GM12878 (cell line): ENCODE measurements at regions not wholly inside any gene's neighbourhood (a gene's known extent, or its start where the extent isn't known, plus 50 kb on each side); places are given as distances from the start of the nearest gene placed in this dataset.
"Not testable (repeated sequence)": the region's sequence is repeated elsewhere in the genome, so short reads cannot be mapped to it uniquely, and the experiment has no call there.

ENCODE experiments used
- ATAC-seq: fragments of 200-7000 bp; cut with Tn5 transposase; 3 replicates; pipeline ENCODE4 v1.9.1; 2020; ENCODE audit warnings: mild to moderate bottlenecking, moderate library complexity
- BruUV-seq: library from RNA; stranded (reverse); fragments of 400-500 nt; replicated peaks from 2 replicates; lab custom pipeline; 2021; lab: Mats Ljungman, UMichigan
- CTCF ChIA-PET: fragments of 300-600 bp; sonication (Branson Sonifier 250); formaldehyde crosslinking; extraction: SDS; loops from one replicate; lab custom pipeline; 2021; ENCODE audit warnings: inconsistent platforms; lab: Yijun Ruan, JAX
- POLR2A ChIA-PET: fragments of 350-600 bp; formaldehyde crosslinking; extraction: SDS; loops from one replicate; lab custom pipeline; 2021; ENCODE audit warnings: inconsistent platforms; lab: Charles Lee
- RAD21 ChIA-PET: fragments of 300-600 bp; sonication (Branson Sonifier 250); formaldehyde crosslinking; loops from one replicate; lab custom pipeline; 2023; ENCODE audit warnings: antibody characterized with exemption; ENCODE audit not compliant: unreplicated experiment; lab: Charles Lee
- SMC1A ChIA-PET: fragments of 300-600 bp; sonication (Branson Sonifier 250); formaldehyde crosslinking; loops from one replicate; lab custom pipeline; 2023; ENCODE audit not compliant: unreplicated experiment, uncharacterized antibody; lab: Charles Lee
- DNase-seq: peaks from one replicate; pipeline ENCODE4 v3.0.0-alpha.2; 2011; ENCODE audit warnings: low read depth, low spot score
- FAIRE-seq: peaks from 3 replicates; lab custom pipeline; 2011; peaks lifted over from hg19 to GRCh38; lab: Jason Lieb, UNC
- H2AFZ ChIP-seq: 2 replicates; pipeline ENCODE4 v1.6.0; 2011; ENCODE audit warnings: low read depth, low read length, control low read depth; ENCODE audit not compliant: control insufficient read depth
- H3K27ac ChIP-seq: 2 replicates; pipeline ENCODE4 v1.5.1; 2011; ENCODE audit warnings: control low read depth; ENCODE audit not compliant: control insufficient read depth, insufficient read depth
- H3K27me3 ChIP-seq, 2 experiments: replicated peaks in 1 of 2; 2 replicates each; pipeline versions ENCODE4 v1.6.0 to v1.6.1; 2011; ENCODE audit warnings: low read length in 1 of 2; ENCODE audit not compliant: control insufficient read depth in 2 of 2, insufficient read depth in 2 of 2
- H3K36me3 ChIP-seq, 2 experiments: 2 replicates each; pipeline ENCODE4 v1.5.1; 2011; ENCODE audit warnings: low read length in 1 of 2; ENCODE audit not compliant: control insufficient read depth in 2 of 2, insufficient read depth in 2 of 2
- H3K4me1 ChIP-seq: 2 replicates; pipeline ENCODE4 v1.6.1; 2011; ENCODE audit warnings: mild to moderate bottlenecking, low read length, moderate library complexity, mixed read lengths; ENCODE audit not compliant: control insufficient read depth, insufficient read depth
- H3K4me2 ChIP-seq: 2 replicates; pipeline ENCODE4 v1.6.0; 2011; ENCODE audit warnings: control low read depth; ENCODE audit not compliant: control insufficient read depth, insufficient read depth
- H3K4me3 ChIP-seq: fragments of 200-600 bp; sonication (generic); 2 replicates; pipeline ENCODE4 v1.5.1; 2016
- H3K79me2 ChIP-seq: 2 replicates; pipeline ENCODE4 v1.6.0; 2011; ENCODE audit warnings: low read length; ENCODE audit not compliant: control insufficient read depth, insufficient read depth
- H3K9ac ChIP-seq: 2 replicates; pipeline ENCODE4 v1.8.0; 2011; ENCODE audit warnings: low read length, control low read depth, mixed read lengths; ENCODE audit not compliant: control insufficient read depth, insufficient read depth
- H3K9me3 ChIP-seq: replicated peaks from 3 replicates; pipeline ENCODE4 v1.5.1; 2011; ENCODE audit warnings: mild to moderate bottlenecking, low read length; ENCODE audit not compliant: control insufficient read depth, insufficient read depth
- H4K20me1 ChIP-seq: 2 replicates; pipeline ENCODE4 v1.6.0; 2011; ENCODE audit not compliant: control insufficient read depth, insufficient read depth
- ATF2 ChIP-seq: IDR thresholded peaks from 2 replicates; pipeline ENCODE4 v1.6.1; 2012; ENCODE audit warnings: low read length, inconsistent platforms
- BCL11A ChIP-seq: IDR thresholded peaks from 2 replicates; pipeline ENCODE4 v1.6.1; 2011; ENCODE audit warnings: low read depth, low read length
- BHLHE40 ChIP-seq, 2 experiments: fragments of 450-650 bp in 1 of 2; IDR thresholded peaks; 2 replicates each; pipeline ENCODE4 v1.6.1; 2011 to 2017; ENCODE audit warnings: low read depth in 2 of 2, borderline replicate concordance in 1 of 2, improper control_type of control experiment in 1 of 2, low read length in 1 of 2, mild to moderate bottlenecking in 1 of 2
- CREM ChIP-seq: IDR thresholded peaks from 2 replicates; pipeline ENCODE4 v1.6.1; 2014; ENCODE audit warnings: antibody characterized with exemption, low read depth
- EED ChIP-seq: sonication (generic); IDR thresholded peaks from 2 replicates; pipeline ENCODE4 v1.6.1; 2016; ENCODE audit warnings: antibody characterized with exemption, low read depth
- EP300 ChIP-seq, 2 experiments: fragments of 150-350 bp in 1 of 2; IDR thresholded peaks; 2 replicates each; pipeline ENCODE4 v1.6.1; 2011 to 2012; ENCODE audit warnings: low read depth in 2 of 2, low read length in 2 of 2, borderline replicate concordance in 1 of 2, improper control_type of control experiment in 1 of 2, inconsistent platforms in 1 of 2; ENCODE audit not compliant: control insufficient read depth in 1 of 2
- ETV6 ChIP-seq, 2 experiments: fragments of 450-650 bp in 1 of 2; IDR thresholded peaks in 1 of 2; conservative IDR thresholded peaks in 1 of 2; 2 replicates each; pipeline ENCODE4 v1.6.1; 2014; ENCODE audit warnings: antibody characterized with exemption in 1 of 2, borderline replicate concordance in 1 of 2, low read depth in 1 of 2, mild to moderate bottlenecking in 1 of 2, moderate library complexity in 1 of 2
- FOXM1 ChIP-seq: IDR thresholded peaks from 2 replicates; pipeline ENCODE4 v1.6.1; 2012; ENCODE audit warnings: low read depth, mild to moderate bottlenecking, inconsistent platforms, low read length, moderate library complexity
- GABPA ChIP-seq: IDR thresholded peaks from 2 replicates; pipeline ENCODE4 v1.6.1; 2014; ENCODE audit warnings: antibody characterized with exemption, low read depth, mild to moderate bottlenecking, inconsistent platforms
- IRF4 ChIP-seq: IDR thresholded peaks from 2 replicates; pipeline ENCODE4 v1.6.1; 2011; ENCODE audit warnings: low read depth, low read length
- JUNB ChIP-seq: IDR thresholded peaks from 2 replicates; pipeline ENCODE4 v1.6.1; 2016; ENCODE audit warnings: antibody characterized with exemption, mild to moderate bottlenecking
- JUND ChIP-seq: IDR thresholded peaks from 2 replicates; pipeline ENCODE4 v1.6.1; 2012; ENCODE audit warnings: low read depth, mild to moderate bottlenecking, low read length, improper control_type of control experiment, moderate library complexity
- MYB ChIP-seq: fragments of 150-350 bp; IDR thresholded peaks from 2 replicates; pipeline ENCODE4 v1.6.1; 2014; ENCODE audit warnings: mild to moderate bottlenecking, low read depth, low read length, borderline replicate concordance
- NFIC ChIP-seq: IDR thresholded peaks from 2 replicates; pipeline ENCODE4 v1.6.1; 2012; ENCODE audit warnings: low read depth, mild to moderate bottlenecking, inconsistent platforms, low read length, moderate library complexity
- PAX5 ChIP-seq: IDR thresholded peaks from 2 replicates; pipeline ENCODE4 v1.6.1; 2011; ENCODE audit warnings: low read depth, low read length, borderline replicate concordance
- RUNX3 ChIP-seq: IDR thresholded peaks from 2 replicates; pipeline ENCODE4 v1.6.1; 2012; ENCODE audit warnings: low read length, inconsistent platforms
- SP1 ChIP-seq: IDR thresholded peaks from one replicate; pipeline ENCODE4 v1.6.1; 2011; ENCODE audit warnings: low read depth, low read length
- SRF ChIP-seq, 2 experiments: IDR thresholded peaks; 2 replicates each; pipeline ENCODE4 v1.6.1; 2011; ENCODE audit warnings: low read depth in 2 of 2, low read length in 2 of 2, mild to moderate bottlenecking in 1 of 2, moderate library complexity in 1 of 2
- ZBED1 ChIP-seq: IDR thresholded peaks from 2 replicates; pipeline ENCODE4 v1.6.1; 2016; ENCODE audit warnings: borderline replicate concordance
- WGBS: methylation state at CpG from one replicate; pipeline ENCODE4 v1.1.6; 2016; ENCODE audit warnings: low lambda C conversion rate; ENCODE audit not compliant: insufficient replicate concordance, insufficient coverage; ENCODE audit errors: missing lambda C conversion rate; 5-methylcytosine and 5-hydroxymethylcytosine counted together
- in situ Hi-C: fragments of 300-500 bp; cut with MboI; formaldehyde crosslinking; loops from 9 replicates; pipeline ENCODE4 v1.14.3; 2018; ENCODE audit warnings: mixed read lengths
- intact Hi-C: fragments of 100-400 bp; cut with micrococcal nuclease; formaldehyde crosslinking; loops from one replicate; pipeline ENCODE4 v1.14.2; 2022; ENCODE audit not compliant: unreplicated experiment

GRCh38 chr9:64870594-64870993, 414.4 kb downstream of the FOXD4L5 start:
- in situ Hi-C loops, H2AFZ ChIP-seq, H3K27me3 ChIP-seq, H4K20me1 ChIP-seq, H3K27ac ChIP-seq, BruUV-seq, POLR2A ChIA-PET, RAD21 ChIA-PET, H3K4me1 ChIP-seq, SMC1A ChIA-PET, H3K4me2 ChIP-seq, H3K9ac ChIP-seq, H3K79me2 ChIP-seq, intact Hi-C loops, H3K36me3 ChIP-seq, CTCF ChIA-PET, H3K4me3 ChIP-seq, H3K9me3 ChIP-seq: not testable (repeated sequence)
- FAIRE-seq (peak; percentile 57), ATAC-seq (peak; percentile 46; the same call in 2 of the 3 replicates), DNase-seq (peak; percentile 86)
- TF ChIP-seq SP1 (peak; percentile 18), MYB (0 out of 2 replicates have a peak, but pooled peaks have one; percentile 44), BCL11A (peak; percentile 56), JUND (0 out of 2 replicates have a peak, but pooled peaks have one; percentile 40), EP300 (IDR thresholded peaks at IDR 0.05; ENCODE audit: borderline replicate concordance in 1 of 2, control insufficient read depth in 1 of 2, low read depth in 2 of 2, low read length in 2 of 2) (peak; percentile 51 to 55; a peak in 2 of 4 replicates), ATF2 (0 out of 2 replicates have a peak, but pooled peaks have one; percentile 35), ETV6 (conservative IDR thresholded peaks at IDR 0.05 in 1 of 2, IDR thresholded peaks at IDR 0.05 in 1 of 2; ENCODE audit: borderline replicate concordance in 1 of 2, low read depth in 1 of 2) (peak in 1 of 2 experiments; percentile 80; a peak in 2 of 4 replicates), RUNX3 (peak; percentile 44), CREM (peak; percentile 72), PAX5 (peak; percentile 78), SRF (IDR thresholded peaks at IDR 0.05; ENCODE audit: low read depth in 2 of 2, low read length in 2 of 2) (peak in 1 of 2 experiments; percentile 48; a peak in 1 of 4 replicates), ZBED1 (peak; percentile 45; the same call in 1 of the 2 replicates), NFIC (peak; percentile 50), IRF4 (peak; percentile 67), GABPA (0 out of 2 replicates have a peak, but pooled peaks have one; percentile 17), BHLHE40 (IDR thresholded peaks at IDR 0.05; ENCODE audit: borderline replicate concordance in 1 of 2, low read depth in 2 of 2, low read length in 1 of 2) (0 out of 4 replicates have a peak, but pooled peaks of 1 of the 2 experiments have one; percentile 41), JUNB (peak; percentile 82), FOXM1 (peak; percentile 61; the same call in 1 of the 2 replicates), EED (peak; percentile 62)
- WGBS: 0% methylated on average over 2 of the region's 2 CpGs
